ENCODE measurements at regions not wholly inside any gene's neighbourhood (a gene's known extent, or its start where the extent isn't known, plus 50 kb on each side); places are given as distances from the start of the nearest gene placed in this dataset.
"Not testable (repeated sequence)": the region's sequence is repeated elsewhere in the genome, so short reads cannot be mapped to it uniquely, and the experiment has no call there.

DNA sequence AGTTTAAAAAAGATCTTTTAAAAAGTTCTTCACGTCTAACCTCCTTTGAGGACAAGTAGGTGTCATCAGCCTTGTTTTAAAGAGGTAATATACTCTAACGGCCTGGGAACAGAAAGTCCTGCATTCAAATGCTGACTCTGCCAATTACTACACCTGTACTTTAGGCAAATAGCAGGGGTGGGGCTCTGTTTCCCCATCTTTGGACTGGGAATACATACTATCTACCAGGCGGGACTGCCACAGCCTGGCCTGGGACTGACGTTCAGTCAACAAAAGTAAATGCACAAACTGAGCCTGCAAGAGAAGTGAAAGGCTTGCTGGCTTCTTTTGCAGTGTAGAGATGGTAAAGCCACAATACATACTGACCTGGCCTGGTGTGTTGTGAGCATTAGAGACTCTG, 107.6 kb upstream of the SPATA12 start:
- no peak for DNase-seq (ENCODE audit: low read depth)
- TF ChIP-seq, protein P1, sequence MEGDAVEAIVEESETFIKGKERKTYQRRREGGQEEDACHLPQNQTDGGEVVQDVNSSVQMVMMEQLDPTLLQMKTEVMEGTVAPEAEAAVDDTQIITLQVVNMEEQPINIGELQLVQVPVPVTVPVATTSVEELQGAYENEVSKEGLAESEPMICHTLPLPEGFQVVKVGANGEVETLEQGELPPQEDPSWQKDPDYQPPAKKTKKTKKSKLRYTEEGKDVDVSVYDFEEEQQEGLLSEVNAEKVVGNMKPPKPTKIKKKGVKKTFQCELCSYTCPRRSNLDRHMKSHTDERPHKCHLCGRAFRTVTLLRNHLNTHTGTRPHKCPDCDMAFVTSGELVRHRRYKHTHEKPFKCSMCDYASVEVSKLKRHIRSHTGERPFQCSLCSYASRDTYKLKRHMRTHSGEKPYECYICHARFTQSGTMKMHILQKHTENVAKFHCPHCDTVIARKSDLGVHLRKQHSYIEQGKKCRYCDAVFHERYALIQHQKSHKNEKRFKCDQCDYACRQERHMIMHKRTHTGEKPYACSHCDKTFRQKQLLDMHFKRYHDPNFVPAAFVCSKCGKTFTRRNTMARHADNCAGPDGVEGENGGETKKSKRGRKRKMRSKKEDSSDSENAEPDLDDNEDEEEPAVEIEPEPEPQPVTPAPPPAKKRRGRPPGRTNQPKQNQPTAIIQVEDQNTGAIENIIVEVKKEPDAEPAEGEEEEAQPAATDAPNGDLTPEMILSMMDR (IDR thresholded peaks at IDR 0.05; ENCODE audit: insufficient read depth, low read depth, low read length): no peak
- no peak overlapping the region for H3K4me3 ChIP-seq (ENCODE audit: low read depth, low read length)

DNA sequence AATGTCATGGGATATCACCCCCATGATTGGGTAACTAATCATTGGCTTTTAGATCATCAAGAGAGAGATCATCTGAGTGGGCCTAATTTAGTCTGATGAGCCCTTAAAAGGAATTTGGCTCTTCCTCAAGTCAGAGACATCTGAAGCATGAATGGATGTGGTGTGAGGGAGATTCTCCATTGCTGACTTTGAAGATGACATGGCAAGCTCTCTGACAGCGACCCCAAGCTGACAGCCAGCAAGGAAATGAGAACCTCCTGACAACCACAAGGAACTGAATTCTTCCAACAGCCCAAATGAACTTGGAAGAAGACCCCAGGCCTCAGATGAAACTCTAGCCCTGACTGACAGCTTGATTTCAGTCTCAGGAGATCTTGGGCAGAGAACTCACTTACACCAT, 108.4 kb upstream of the SPATA12 start:
- no peak for DNase-seq (ENCODE audit: low read depth)
- TF ChIP-seq, protein P1 (IDR thresholded peaks at IDR 0.05; ENCODE audit: insufficient read depth, low read depth, low read length): no peak
- no peak overlapping the region for H3K4me3 ChIP-seq (ENCODE audit: low read depth, low read length)

DNA sequence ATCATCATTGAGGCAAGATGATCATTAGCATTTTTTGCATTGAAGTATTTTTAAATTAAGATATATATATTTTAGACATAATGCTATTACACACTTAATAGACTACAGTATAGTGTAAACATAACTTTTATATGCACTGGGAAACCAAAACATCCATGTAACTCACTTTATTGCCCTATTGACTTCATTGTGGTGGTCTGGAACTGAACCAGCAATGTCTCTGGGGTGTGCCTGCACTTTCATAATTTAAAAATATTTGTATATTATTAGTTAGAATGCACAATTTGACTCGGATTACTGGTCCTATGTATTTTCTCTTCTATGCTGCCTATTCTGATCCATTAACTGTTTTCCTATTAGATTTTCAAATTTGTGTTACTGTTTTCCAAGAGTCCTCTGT, 109.1 kb upstream of the SPATA12 start:
- TF ChIP-seq, protein P1 (IDR thresholded peaks at IDR 0.05; ENCODE audit: insufficient read depth, low read depth, low read length): no peak
- no peak overlapping the region for H3K4me3 ChIP-seq (ENCODE audit: low read depth, low read length)
- no peak for DNase-seq (ENCODE audit: low read depth)

DNA sequence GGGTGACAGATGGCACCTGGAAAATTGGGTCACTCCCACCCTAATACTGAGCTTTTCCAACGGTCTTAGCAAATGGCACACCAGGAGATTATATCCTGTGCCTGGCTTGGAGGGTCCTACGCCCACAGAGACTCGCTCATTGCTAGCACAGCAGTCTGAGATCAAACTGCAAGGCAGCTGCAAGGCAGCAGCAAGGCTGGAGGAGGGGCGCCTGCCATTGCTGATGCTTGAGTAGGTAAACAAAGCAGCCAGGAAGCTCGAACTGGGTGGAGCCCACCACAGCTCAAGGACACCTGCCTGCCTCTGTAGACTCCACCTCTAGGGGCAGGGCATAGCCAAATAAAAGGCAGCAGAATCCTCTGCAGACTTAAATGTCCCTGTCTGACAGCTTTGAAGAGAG, 115.1 kb upstream of the SPATA12 start:
- not testable (repeated sequence) for H3K4me3 ChIP-seq (ENCODE audit: low read depth, low read length); DNase-seq (ENCODE audit: low read depth)

DNA sequence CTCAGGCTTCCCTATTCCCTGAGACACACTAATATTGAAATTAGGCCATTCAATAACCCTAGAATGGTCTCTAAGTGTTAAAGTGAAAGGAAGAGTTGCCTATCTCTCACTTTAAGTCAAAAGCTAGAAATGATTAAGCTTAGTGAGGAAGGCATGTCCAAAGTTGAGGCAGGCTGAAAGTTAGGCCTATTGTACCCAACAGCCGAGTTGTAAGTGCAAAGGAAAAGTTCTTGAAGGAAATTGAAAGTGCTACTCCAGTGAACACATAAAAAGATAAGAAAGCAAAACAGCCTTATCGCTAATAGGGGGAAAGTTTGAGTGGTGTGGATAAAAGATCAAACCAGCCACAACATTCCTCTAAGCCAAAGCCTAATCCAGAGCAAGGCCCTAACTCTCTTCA, 117.9 kb upstream of the SPATA12 start:
- H3K4me3 ChIP-seq (ENCODE audit: low read depth, low read length): no peak overlapping the region
- TF ChIP-seq, protein P1 (IDR thresholded peaks at IDR 0.05; ENCODE audit: insufficient read depth, low read depth, low read length): no peak
- DNase-seq (ENCODE audit: low read depth): peak; percentile 23

DNA sequence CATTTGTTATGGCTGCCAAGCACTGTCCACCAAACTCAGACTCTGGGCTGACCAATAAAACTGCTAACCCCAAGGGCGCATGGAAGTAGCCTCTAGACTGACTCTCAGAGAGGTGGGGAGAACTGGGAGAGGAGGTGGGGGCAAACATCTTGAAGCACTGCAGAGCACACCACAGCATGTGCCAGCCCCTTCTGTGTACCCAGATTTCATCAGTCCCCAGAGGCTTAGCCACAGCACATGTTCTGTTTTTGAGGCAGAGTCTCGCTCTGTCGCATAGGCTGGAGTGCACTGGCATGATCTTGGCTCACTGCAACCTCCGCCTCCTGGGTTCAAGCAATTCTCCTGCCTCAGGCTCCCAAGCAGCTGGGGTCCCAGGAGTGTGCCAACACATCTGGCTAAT, 119.5 kb upstream of the SPATA12 start:
- no peak for DNase-seq (ENCODE audit: low read depth)
- TF ChIP-seq, protein P1 (IDR thresholded peaks at IDR 0.05; ENCODE audit: insufficient read depth, low read depth, low read length): no peak
- no peak overlapping the region for H3K4me3 ChIP-seq (ENCODE audit: low read depth, low read length)

GRCh38 chr3:56940321-56940720, 120.1 kb upstream of the SPATA12 start:
- TF ChIP-seq, protein P1 (IDR thresholded peaks at IDR 0.05; ENCODE audit: insufficient read depth, low read depth, low read length): no peak
- DNase-seq (ENCODE audit: low read depth): no peak
- no peak overlapping the region for H3K4me3 ChIP-seq (ENCODE audit: low read depth, low read length)
